Kidney tubule cell (primary cell): ENCODE measurements at regions not wholly inside any gene's neighbourhood (a gene's known extent, or its start where the extent isn't known, plus 50 kb on each side); places are given as distances from the start of the nearest gene placed in this dataset.

Experiments
- DNase-seq: peaks from one replicate; pipeline ENCODE4 v3.0.0-alpha.2; 2018; ENCODE audit warnings: low spot score

DNA sequence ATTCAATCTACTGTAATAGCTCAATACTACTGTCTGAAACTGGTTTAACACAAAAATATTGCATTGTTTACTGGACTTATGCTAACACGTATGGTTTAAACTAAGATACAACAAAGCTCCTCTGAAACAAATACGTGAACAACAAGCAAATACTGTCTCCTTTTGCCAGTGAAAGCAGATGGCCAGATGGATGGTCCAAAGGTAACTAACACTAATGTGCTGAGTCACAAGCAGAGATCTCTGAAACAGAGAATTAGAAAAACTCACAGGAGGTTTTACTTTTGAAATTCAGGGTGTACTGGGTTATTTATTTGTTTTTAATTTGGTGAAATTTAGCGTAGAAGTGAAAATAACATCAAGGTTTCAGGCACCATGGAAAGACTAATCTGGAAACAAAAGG, 124.3 kb upstream of the SOX4 start:
- no peak for DNase-seq

GRCh38 chr6:21476112-21476511, 117.4 kb upstream of the SOX4 start:
- no peak for DNase-seq

DNA sequence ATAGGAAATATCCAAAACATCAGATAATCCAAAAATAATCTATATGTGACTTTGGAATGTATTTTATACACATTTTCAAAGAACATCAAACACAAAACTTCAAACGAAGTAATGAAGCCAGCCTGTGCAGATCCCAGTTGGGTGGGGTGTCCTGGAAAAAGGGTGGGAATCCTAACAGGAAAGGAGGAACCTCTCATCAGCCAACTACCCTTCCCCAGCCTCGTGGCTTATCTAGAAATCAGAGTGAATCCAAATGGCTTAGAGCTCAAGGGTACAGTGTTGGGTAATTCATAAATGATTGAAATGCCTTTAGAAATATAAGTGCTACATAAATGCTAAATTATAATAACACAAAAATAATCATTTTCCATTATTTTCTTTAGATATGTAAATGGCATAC, 115.1 kb upstream of the SOX4 start:
- DNase-seq, result no peak

- no peak for DNase-seq
These were observed 114.5 kb upstream of the SOX4 start for GRCh38 chr6:21478883-21479539.

DNA sequence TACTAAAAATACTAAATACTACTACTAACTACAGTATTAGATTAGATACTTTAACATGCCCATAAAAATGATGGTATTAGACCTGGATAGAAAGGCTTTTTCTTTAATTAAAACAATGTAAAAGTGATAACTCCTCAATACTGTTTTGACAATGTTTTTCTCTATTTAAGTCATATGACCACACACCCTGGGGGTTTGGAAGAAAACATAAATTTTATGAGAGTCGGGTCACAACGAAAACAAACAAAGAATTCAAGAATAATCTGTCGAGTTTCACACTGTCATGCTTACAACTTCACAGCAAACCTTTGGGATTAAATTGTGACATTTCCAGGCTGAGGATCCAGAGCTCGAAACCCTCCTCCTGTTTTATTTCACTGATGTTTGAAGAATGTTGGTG, 107.4 kb upstream of the SOX4 start:
- no peak for DNase-seq

GRCh38 chr6:21489826-21490225, 103.7 kb upstream of the SOX4 start:
- DNase-seq, result no peak

- DNase-seq, result no peak
These were observed 101.6 kb upstream of the SOX4 start for GRCh38 chr6:21491955-21492354.

GRCh38 chr6:21494505-21494904, 99.0 kb upstream of the SOX4 start:
- DNase-seq, result no peak

GRCh38 chr6:21496196-21496595, 97.4 kb upstream of the SOX4 start:
- DNase-seq, result no peak

DNA sequence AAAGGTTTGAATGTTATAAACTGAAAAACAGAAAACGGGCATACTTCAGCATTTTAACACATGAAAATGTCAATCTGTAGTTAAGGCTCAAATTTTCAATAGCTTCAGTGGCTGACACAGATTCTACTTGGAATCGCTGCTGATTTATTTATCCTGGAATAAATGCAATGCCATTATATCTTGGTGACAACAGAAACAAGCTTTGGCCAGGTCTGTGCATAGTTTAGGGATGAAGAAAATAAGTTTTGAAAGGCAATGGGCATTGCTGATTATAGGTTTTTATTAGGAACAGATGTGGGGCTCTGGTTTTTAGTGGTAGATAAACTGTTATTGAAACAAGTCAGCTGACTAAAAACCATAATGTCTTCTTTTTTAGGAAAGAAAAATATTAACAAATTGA, 96.8 kb upstream of the SOX4 start:
- DNase-seq, result no peak

DNA sequence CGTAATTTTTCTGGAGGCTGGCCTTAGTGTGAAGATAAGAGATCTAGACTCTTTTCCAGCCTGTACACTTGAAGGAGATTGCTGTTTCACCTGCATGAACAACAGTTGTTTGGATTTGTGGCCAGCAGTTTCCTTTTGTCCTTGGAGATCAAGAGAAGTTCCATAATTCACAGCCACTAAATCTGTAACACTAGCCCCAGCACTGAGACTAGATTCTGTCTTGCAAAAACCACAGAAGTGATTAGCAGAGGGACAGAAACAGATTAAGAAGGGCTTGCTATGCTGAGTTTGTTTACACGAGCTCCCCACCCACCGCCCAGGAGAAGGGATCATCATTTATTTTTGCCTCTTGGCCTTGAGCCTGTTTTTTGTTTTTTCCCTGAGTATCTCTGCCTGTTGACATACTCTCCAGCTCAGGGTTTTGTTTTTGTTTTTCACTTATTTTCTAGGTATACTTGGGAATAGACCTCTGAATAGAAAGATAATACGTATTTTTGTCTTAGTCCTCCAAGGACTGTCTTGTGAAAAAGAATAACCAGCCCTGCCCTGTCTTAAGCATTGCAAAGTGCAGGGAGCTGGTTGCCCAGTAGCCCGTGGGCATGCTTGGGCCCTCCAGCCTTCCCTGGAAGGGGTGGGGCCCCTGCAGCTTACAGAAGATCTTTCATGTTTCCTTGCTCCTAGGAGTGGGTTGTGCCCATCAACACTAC, 93.1 kb upstream of the SOX4 start:
- DNase-seq, result no peak

- DNase-seq, result no peak
These were observed 92.6 kb upstream of the SOX4 start for GRCh38 chr6:21501021-21501354.

DNA sequence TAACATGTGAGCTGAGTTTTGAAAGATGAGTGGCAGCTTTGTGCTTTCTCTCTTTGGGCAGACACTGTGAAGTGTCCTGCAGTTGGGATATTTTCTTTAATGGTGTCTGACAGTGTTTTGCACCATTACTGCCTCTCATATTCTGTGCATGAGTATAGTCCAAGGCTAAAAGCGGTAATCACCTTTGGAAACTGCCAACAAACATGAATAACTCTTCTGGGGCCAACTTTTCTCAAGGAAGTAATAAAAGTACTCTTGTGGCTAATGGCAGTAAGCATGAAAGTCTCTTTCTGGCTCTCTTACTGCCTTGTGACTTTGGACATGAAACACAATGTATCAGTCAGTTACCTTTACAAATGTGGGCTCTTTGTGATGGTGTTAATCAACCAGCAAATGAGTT, 91.7 kb upstream of the SOX4 start:
- no peak for DNase-seq

GRCh38 chr6:21502682-21503081, 90.9 kb upstream of the SOX4 start:
- DNase-seq, result no peak

GRCh38 chr6:21504790-21505189, 88.8 kb upstream of the SOX4 start:
- no peak for DNase-seq

- DNase-seq, result peak; percentile 6
These were observed 88.0 kb upstream of the SOX4 start for GRCh38 chr6:21505574-21505990.

DNA sequence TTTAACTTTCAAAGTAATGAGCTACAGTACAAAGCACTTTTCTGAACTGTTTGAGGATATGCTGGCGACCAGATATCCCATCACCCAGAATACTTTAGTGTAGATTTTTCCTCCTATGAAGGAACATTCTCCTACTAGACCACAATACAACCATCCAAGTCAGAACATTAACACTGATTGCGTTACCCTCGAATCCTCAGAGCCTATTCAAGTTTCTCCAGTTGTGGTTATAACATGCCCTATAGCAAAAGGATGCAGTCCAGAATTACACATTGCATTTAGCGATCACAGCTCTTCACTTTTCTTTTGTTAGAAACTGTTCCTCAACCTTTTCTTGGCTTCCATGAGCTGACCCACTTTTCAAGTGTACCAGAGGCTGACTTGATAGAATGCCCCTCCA, 87.4 kb upstream of the SOX4 start:
- DNase-seq, result no peak

DNA sequence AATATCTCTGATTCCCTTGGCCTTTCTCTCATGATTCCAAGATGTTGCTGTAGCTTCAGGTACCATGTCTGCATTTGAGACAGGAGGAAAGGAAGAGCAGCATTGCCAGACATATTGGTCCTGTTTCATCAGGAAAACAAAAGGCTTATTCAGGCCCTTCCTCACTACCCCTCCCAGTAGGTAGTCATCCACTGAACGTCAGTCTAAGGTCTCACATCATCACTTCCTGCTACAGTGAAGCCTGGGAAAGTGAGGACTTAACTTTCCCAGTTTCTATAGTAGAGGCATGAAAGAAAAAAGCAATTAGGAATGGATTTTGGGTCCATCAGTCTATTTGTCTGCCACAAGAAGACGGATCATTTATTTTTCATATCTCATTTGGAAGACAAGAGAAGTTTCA, 85.7 kb upstream of the SOX4 start:
- peak; percentile 31 for DNase-seq

- DNase-seq, result no peak
These were observed 84.8 kb upstream of the SOX4 start for GRCh38 chr6:21508753-21509152.

- DNase-seq, result no peak
These were observed 81.5 kb upstream of the SOX4 start for GRCh38 chr6:21511891-21512550.

DNA sequence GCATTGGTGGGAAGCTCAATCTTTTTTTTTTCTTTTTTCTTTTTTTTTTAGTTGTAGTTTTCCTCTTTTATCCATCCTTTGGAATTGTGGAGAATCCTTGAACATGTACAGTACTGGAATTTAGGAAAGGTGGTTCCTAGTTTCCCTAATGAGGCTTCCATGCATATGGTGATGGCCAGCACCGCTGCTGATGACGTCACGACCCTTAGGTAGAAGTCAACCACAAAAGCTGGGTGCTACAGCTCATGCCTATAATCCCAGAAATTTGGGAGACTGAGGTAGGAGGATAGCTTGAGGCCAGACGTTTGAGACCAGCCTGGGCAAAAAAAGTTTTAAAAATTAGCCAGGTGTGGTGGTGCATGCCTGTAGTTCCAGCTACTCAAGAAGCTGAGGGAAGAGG, 79.3 kb upstream of the SOX4 start:
- DNase-seq, result no peak

GRCh38 chr6:21518317-21518716, 75.2 kb upstream of the SOX4 start:
- no peak for DNase-seq

DNA sequence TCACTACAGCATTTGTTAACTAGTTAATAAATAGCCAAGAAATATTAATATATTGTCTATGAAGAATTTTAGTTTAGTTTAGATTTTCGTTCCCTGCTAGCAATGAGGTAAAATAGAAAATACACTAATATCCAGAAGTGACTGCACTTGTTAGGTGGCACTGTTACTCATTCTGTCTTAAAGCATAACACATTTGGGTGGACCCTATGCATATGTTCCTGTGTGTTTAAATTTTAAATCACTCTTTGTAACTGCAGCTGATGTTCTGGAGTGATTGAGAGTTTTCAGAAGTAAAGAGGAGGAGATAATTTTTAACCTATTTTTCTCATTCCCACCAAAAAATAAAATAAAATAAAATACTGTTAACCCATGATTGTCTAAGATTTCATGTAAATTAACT, 73.9 kb upstream of the SOX4 start:
- DNase-seq, result no peak

DNA sequence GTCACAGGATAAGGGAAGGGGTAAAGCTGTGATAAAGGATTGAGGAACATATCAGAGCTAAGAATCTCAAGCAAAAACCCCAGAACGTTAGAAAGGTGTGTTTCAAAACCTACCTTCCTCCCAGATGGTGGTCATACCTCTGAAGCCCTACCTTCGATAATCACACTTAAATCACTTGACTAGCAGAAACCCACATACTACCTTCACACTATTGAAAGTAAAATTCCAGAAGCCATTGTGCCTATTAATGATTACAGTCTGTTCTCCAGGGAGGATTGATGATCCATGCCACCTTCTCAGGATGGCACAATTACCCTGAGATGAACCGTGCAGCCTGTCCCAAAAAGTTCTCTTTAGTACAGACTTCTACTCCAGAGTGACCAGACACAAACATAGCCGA, 72.3 kb upstream of the SOX4 start:
- peak; percentile 14 for DNase-seq
